Upper lobe of left lung (tissue), 6 donors: ENCODE measurements at regions not wholly inside any gene's neighbourhood (a gene's known extent, or its start where the extent isn't known, plus 50 kb on each side); places are given as distances from the start of the nearest gene placed in this dataset.

ENCODE experiments used
- ATAC-seq, 2 donors: fragments of 200-7000 bp; cut with Tn5 transposase; one replicate each; pipeline ENCODE4 v1.9.1; 2022; ENCODE audit warnings: mild to moderate bottlenecking in 2 of 2, moderate library complexity in 2 of 2; ENCODE audit not compliant: low FRiP score in 2 of 2
- DNase-seq, 2 donors: peaks; one replicate each; pipeline ENCODE4 v3.0.0-alpha.2; 2019 to 2020
- H3K27ac ChIP-seq, 4 donors: fragments of 200-600 bp; sonication (generic); one replicate each; pipeline ENCODE4 v1.5.1; 2016 to 2019
- H3K27me3 ChIP-seq, 4 donors: fragments of 200-600 bp; sonication (generic); one replicate each; pipeline ENCODE4 v1.5.1; 2017 to 2019
- H3K36me3 ChIP-seq, 4 donors: fragments of 200-600 bp; sonication (generic); one replicate each; pipeline ENCODE4 v1.5.1; 2016 to 2019
- H3K4me1 ChIP-seq, 4 donors: fragments of 200-600 bp; sonication (generic); one replicate each; pipeline ENCODE4 v1.5.1; 2018 to 2019
- H3K4me3 ChIP-seq, 4 donors: fragments of 200-600 bp; sonication (generic); one replicate each; pipeline ENCODE4 v1.5.1; 2017 to 2019; ENCODE audit warnings: mild to moderate bottlenecking in 2 of 4, moderate library complexity in 1 of 4
- H3K9me3 ChIP-seq, 4 donors: fragments of 200-600 bp; sonication (generic); one replicate each; pipeline ENCODE4 v1.5.1; 2018 to 2019
- EP300 ChIP-seq, 4 donors: sonication (generic); formaldehyde crosslinking; IDR thresholded peaks; one replicate each; pipeline ENCODE4 v1.5.1; 2017; ENCODE audit warnings: antibody characterized with exemption in 4 of 4, control low read depth in 2 of 4
- POLR2A ChIP-seq, 4 donors: fragments of 450-650 bp; IDR thresholded peaks; one replicate each; pipeline ENCODE4 v1.5.1; 2016 to 2017; ENCODE audit warnings: antibody characterized with exemption in 4 of 4, mild to moderate bottlenecking in 2 of 4
- POLR2AphosphoS5 ChIP-seq, 2 donors: sonication (generic); formaldehyde crosslinking; IDR thresholded peaks; one replicate each; pipeline ENCODE4 v1.5.1; 2017; ENCODE audit warnings: antibody characterized with exemption in 2 of 2
- WGBS, 2 donors: methylation state at CpG; one replicate each; pipeline ENCODE4 v1.1.5; 2017 to 2018; 5-methylcytosine and 5-hydroxymethylcytosine counted together
- TF ChIP-seq, protein P1 (sequence below), 6 experiments: fragments of 450-650 bp in 4 of 6; fragments of 200-600 bp in 2 of 6; sonication (generic) in 2 of 6; IDR thresholded peaks; one replicate each; pipeline ENCODE4 v1.5.1; 2016 to 2019; ENCODE audit warnings: antibody characterized with exemption in 6 of 6
- donor health status: DM: no; HTN: no; CAD: no; lungs with moderate emphysema.
- donor health status: DM: no; HTN: yes; CAD: no; lungs with severe emphysema.

DNA sequence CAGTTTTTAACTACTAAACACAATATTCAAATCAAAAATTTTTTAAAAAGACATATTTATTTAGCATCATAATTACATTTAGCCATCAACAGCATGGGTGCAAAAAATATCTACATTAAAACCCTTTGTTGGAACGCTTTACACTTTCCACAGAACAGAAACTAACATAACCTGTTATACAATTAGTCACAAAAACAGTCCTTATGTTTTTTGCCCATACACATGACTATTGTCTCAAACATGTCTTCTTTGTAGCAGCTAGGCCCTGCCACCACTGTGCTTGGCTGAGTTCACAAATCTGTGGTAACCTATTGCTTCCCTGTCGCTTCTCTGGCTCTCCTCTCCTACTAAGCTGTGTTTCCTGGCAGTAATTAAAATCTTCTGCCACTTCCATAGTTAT, 1350.0 kb upstream of the ADGRL2 start:
- ATAC-seq (no peak), DNase-seq (no peak)
- no peak overlapping the region for H3K4me3 ChIP-seq
- H3K9me3 ChIP-seq, result no peaks in the 10 kb centered on the region
- H3K36me3 ChIP-seq, result no peaks in the 10 kb centered on the region
- H3K27me3 ChIP-seq, result no peaks in the 10 kb centered on the region
- H3K4me1 ChIP-seq, result no peaks in the 10 kb centered on the region
- TF ChIP-seq POLR2AphosphoS5 (IDR thresholded peaks at IDR 0.05) (no peak), EP300 (IDR thresholded peaks at IDR 0.05) (no peak), POLR2A (IDR thresholded peaks at IDR 0.05) (no peak)
- TF ChIP-seq, protein P1, sequence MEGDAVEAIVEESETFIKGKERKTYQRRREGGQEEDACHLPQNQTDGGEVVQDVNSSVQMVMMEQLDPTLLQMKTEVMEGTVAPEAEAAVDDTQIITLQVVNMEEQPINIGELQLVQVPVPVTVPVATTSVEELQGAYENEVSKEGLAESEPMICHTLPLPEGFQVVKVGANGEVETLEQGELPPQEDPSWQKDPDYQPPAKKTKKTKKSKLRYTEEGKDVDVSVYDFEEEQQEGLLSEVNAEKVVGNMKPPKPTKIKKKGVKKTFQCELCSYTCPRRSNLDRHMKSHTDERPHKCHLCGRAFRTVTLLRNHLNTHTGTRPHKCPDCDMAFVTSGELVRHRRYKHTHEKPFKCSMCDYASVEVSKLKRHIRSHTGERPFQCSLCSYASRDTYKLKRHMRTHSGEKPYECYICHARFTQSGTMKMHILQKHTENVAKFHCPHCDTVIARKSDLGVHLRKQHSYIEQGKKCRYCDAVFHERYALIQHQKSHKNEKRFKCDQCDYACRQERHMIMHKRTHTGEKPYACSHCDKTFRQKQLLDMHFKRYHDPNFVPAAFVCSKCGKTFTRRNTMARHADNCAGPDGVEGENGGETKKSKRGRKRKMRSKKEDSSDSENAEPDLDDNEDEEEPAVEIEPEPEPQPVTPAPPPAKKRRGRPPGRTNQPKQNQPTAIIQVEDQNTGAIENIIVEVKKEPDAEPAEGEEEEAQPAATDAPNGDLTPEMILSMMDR (IDR thresholded peaks at IDR 0.05), result no peak
- no peak overlapping the region for H3K27ac ChIP-seq
- 84 to 85% methylated on average over 2 of the region's 2 CpGs for WGBS, 2 donors

DNA sequence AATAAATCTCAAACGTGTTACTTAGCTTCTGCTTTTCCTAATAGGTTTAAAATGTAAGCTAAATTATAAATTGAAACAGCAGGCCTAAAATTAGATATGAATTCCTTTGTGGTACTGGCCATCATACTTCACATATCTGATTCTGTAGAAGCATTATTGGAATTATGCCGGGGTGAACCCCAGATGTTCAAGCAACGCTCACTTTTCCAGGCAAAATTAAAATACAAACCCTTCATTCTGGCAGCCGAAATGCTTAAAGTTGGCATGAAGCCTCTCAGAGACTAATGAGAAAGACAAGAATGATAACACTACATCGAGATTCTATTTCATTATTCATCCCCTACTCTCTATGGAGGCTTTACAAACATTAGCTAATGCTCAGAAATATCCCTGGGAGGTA, 1352.7 kb upstream of the ADGRL2 start:
- WGBS, 2 donors, result 67 to 69% methylated on average over 5 of the region's 5 CpGs

DNA sequence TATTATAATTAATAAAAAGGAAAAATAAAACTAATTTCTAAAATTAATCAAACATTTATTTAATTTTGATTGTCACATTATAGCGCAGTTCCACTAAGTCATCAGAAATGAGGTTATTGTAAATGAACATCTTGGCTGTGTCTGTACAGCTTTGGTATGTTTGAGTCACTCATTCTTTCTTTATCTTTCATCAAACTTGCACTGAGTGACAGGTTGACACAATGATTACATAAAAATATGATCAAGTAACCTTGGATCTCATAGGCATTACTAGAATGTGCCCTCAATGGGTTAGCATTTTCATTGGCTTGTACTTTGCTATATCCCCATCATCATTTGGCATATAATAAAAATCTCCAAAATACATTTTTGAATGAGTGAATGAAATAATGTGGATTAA, 1353.2 kb upstream of the ADGRL2 start:
- H3K4me1 ChIP-seq, result no peaks in the 10 kb centered on the region
- H3K9me3 ChIP-seq, result no peaks in the 10 kb centered on the region
- H3K27me3 ChIP-seq, result no peaks in the 10 kb centered on the region
- no peak for ATAC-seq
- DNase-seq, result no peak
- TF ChIP-seq, protein P1 (IDR thresholded peaks at IDR 0.05), result no peak
- TF ChIP-seq POLR2A (IDR thresholded peaks at IDR 0.05), result no peak
- no peak for TF ChIP-seq POLR2AphosphoS5 (IDR thresholded peaks at IDR 0.05)
- no peak for TF ChIP-seq EP300 (IDR thresholded peaks at IDR 0.05)
- 92 to 95% methylated on average over 1 of the region's 1 CpG for WGBS, 2 donors
- no peak overlapping the region for H3K27ac ChIP-seq
- no peaks in the 10 kb centered on the region for H3K36me3 ChIP-seq
- no peak overlapping the region for H3K4me3 ChIP-seq

More for the DNA sequence above, 1352.7 kb upstream of the ADGRL2 start:
- TF ChIP-seq, protein P1 (IDR thresholded peaks at IDR 0.05), result no peak
- TF ChIP-seq POLR2AphosphoS5 (IDR thresholded peaks at IDR 0.05) (no peak), EP300 (IDR thresholded peaks at IDR 0.05) (no peak), POLR2A (IDR thresholded peaks at IDR 0.05) (no peak)
- H3K4me3 ChIP-seq, result no peak overlapping the region
- DNase-seq (no peak), ATAC-seq (no peak)
- H3K27me3 ChIP-seq, result no peaks in the 10 kb centered on the region
- no peaks in the 10 kb centered on the region for H3K36me3 ChIP-seq
- no peaks in the 10 kb centered on the region for H3K9me3 ChIP-seq
- no peaks in the 10 kb centered on the region for H3K4me1 ChIP-seq
- H3K27ac ChIP-seq, result no peak overlapping the region

DNA sequence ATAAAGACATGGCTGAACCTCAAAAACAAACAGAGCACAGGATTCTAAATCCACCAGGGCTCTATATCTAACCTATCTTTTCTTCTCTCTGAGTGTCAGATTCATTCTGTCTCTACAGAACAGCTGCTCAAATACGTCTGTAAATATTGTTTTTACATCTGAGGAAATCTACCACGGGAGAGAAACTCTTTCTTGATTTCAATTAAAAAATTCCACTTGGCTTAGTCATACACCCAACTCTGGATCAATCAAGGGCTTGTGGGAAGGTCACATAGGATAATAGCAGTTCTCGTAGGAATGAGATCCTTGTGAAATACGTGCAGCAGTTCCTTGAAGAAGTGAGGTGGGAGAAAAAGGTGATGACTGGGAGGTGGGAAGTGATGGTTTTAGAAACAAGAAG, 1355.7 kb upstream of the ADGRL2 start:
- no peaks in the 10 kb centered on the region for H3K27me3 ChIP-seq
- no peak overlapping the region for H3K4me3 ChIP-seq
- ATAC-seq (no peak), DNase-seq (no peak)
- no peaks in the 10 kb centered on the region for H3K36me3 ChIP-seq
- no peaks in the 10 kb centered on the region for H3K9me3 ChIP-seq
- WGBS, 2 donors, result 66 to 67% methylated on average over 4 of the region's 4 CpGs
- no peaks in the 10 kb centered on the region for H3K4me1 ChIP-seq
- H3K27ac ChIP-seq, result no peak overlapping the region
- TF ChIP-seq, protein P1 (IDR thresholded peaks at IDR 0.05), result no peak
- TF ChIP-seq POLR2AphosphoS5 (IDR thresholded peaks at IDR 0.05), result no peak
- TF ChIP-seq EP300 (IDR thresholded peaks at IDR 0.05), result no peak
- no peak for TF ChIP-seq POLR2A (IDR thresholded peaks at IDR 0.05)

DNA sequence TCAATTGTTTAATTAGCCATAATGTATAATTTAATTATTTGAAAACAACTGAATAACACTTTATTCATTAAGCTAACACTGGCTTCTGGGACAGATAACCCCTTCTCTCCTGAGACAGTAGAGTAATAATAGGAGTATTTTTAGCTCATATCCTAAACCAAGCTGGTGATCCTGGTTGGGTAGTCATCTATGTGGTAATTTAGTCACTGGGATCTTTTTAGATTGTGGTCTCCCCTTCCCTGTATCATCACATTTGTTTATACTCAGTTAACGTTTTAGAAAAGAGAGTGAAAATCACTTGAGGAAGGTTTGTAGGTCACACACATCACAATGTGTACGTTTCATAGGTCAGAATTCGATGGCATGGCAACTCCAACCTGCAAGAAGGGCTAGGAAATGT, 1356.6 kb upstream of the ADGRL2 start:
- Histone ChIP-seq H3K9me3 (no peaks in the 10 kb centered on the region), H3K36me3 (no peaks in the 10 kb centered on the region), H3K4me3 (no peak overlapping the region), H3K27ac (no peak overlapping the region), H3K27me3 (no peaks in the 10 kb centered on the region), H3K4me1 (no peaks in the 10 kb centered on the region)
- TF ChIP-seq EP300 (IDR thresholded peaks at IDR 0.05) (no peak), POLR2AphosphoS5 (IDR thresholded peaks at IDR 0.05) (no peak), POLR2A (IDR thresholded peaks at IDR 0.05) (no peak)
- TF ChIP-seq, protein P1 (IDR thresholded peaks at IDR 0.05), result no peak
- no peak for DNase-seq
- ATAC-seq, result no peak
- 63 to 68% methylated on average over 3 of the region's 3 CpGs for whole genome bisulfite sequencing, 2 donors
